Naive thymus-derived CD4-positive, alpha-beta T cell (primary cell): ENCODE measurements at regions not wholly inside any gene's neighbourhood (a gene's known extent, or its start where the extent isn't known, plus 50 kb on each side); places are given as distances from the start of the nearest gene placed in this dataset.
A peak's percentile ranks its signal among the peaks of the same experiment; 100 is the strongest.

ENCODE experiments used
- ATAC-seq: fragments of 150-1000 bp; cut with Tn5 transposase; 2 replicates; pipeline ENCODE4 v1.10.0; 2021; ENCODE audit warnings: mild to moderate bottlenecking, moderate library complexity
- CTCF ChIA-PET: fragments of 350-600 bp; sonication (Branson Sonifier 250); formaldehyde crosslinking; loops from one replicate; lab custom pipeline; 2021; ENCODE audit warnings: antibody characterized with exemption; lab: Charles Lee
- POLR2A ChIA-PET: fragments of 350-600 bp; sonication (Branson Sonifier 250); formaldehyde crosslinking; loops from one replicate; lab custom pipeline; 2021; ENCODE audit warnings: antibody characterized with exemption, inconsistent platforms; lab: Charles Lee
- DNase-seq, 9 donors: peaks; one replicate each; pipeline versions ENCODE4 v3.0.0 to v3.0.0-alpha.2; 2020 to 2022; ENCODE audit warnings: mixed read lengths in 1 of 9
- H3K27ac ChIP-seq: one replicate; pipeline ENCODE4 v1.7.0; 2013; ENCODE audit warnings: mild to moderate bottlenecking, low read depth, low read length, moderate library complexity
- H3K27me3 ChIP-seq, 2 donors: one replicate each; pipeline ENCODE4 v1.7.0; 2013; ENCODE audit warnings: low read length in 2 of 2, mild to moderate bottlenecking in 2 of 2, moderate library complexity in 2 of 2; ENCODE audit not compliant: control insufficient read depth in 2 of 2, insufficient read depth in 2 of 2
- H3K36me3 ChIP-seq, 3 experiments: 1 replicate in 2 of 3; 2 replicates in 1 of 3; pipeline ENCODE4 v1.7.0; 2013; ENCODE audit warnings: low read length in 3 of 3, mild to moderate bottlenecking in 3 of 3, moderate library complexity in 1 of 3; ENCODE audit not compliant: insufficient read depth in 3 of 3, control insufficient read depth in 2 of 3
- H3K4me1 ChIP-seq, 2 donors: one replicate each; pipeline ENCODE4 v1.7.0; 2013; ENCODE audit warnings: low read length in 2 of 2, mild to moderate bottlenecking in 2 of 2, moderate library complexity in 1 of 2; ENCODE audit not compliant: control insufficient read depth in 2 of 2, insufficient read depth in 2 of 2
- H3K4me3 ChIP-seq: 2 replicates; pipeline ENCODE4 v1.7.0; 2013; ENCODE audit warnings: mild to moderate bottlenecking, low read length
- H3K9me3 ChIP-seq, 3 experiments: 1 replicate in 2 of 3; 2 replicates in 1 of 3; pipeline ENCODE4 v1.7.0; 2013; ENCODE audit warnings: low read length in 3 of 3; ENCODE audit not compliant: control insufficient read depth in 2 of 3
- H3K27ac Mint-ChIP-seq, 9 donors: one replicate each; pipeline ENCODE4 v1.8.0; 2020 to 2022; ENCODE audit warnings: mixed read lengths in 9 of 9, mild to moderate bottlenecking in 8 of 9, moderate library complexity in 5 of 9, inconsistent platforms in 2 of 9
- H3K27me3 Mint-ChIP-seq, 5 donors: one replicate each; pipeline ENCODE4 v1.8.0; 2021 to 2022; ENCODE audit warnings: mixed read lengths in 5 of 5, mild to moderate bottlenecking in 1 of 5
- H3K36me3 Mint-ChIP-seq, 5 donors: one replicate each; pipeline ENCODE4 v1.8.0; 2020 to 2022; ENCODE audit warnings: mixed read lengths in 5 of 5, mild to moderate bottlenecking in 3 of 5, inconsistent platforms in 1 of 5
- H3K4me1 Mint-ChIP-seq, 7 donors: one replicate each; pipeline ENCODE4 v1.8.0; 2020 to 2022; ENCODE audit warnings: mixed read lengths in 7 of 7, mild to moderate bottlenecking in 3 of 7, inconsistent platforms in 1 of 7
- H3K4me3 Mint-ChIP-seq, 10 donors: one replicate each; pipeline ENCODE4 v1.8.0; 2020 to 2022; ENCODE audit warnings: mild to moderate bottlenecking in 10 of 10, mixed read lengths in 10 of 10, moderate library complexity in 6 of 10, inconsistent platforms in 2 of 10
- H3K9me3 Mint-ChIP-seq, 11 donors: one replicate each; pipeline ENCODE4 v1.8.0; 2020 to 2022; ENCODE audit warnings: mixed read lengths in 11 of 11, mild to moderate bottlenecking in 4 of 11, inconsistent platforms in 1 of 11, moderate library complexity in 1 of 11
- intact Hi-C, 2 donors: fragments of 100-400 bp; cut with micrococcal nuclease; formaldehyde crosslinking; loops; one replicate each; pipeline ENCODE4 v1.15.1; 2023

DNA sequence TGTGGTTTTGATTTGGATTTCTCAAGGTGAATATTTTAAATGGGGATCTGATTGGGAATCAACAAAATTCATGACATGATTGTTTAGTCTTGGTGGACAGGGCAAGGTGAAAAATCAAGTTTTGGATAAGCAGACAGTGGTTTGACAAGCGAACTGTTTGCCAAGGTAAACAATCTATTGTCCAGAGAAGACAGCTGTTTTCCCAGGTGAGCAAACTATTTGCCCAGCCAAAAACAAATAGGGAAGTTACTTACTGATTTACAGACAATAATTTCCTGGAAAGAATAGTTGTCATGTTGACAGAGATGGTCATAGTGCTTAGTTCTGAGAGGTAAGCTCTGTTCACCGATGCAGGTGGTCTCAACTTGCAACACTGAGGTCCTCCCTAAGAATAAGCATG lies 94.0 kb upstream of the STEAP1B start:
- CTCF ChIA-PET: no interaction called here
- H3K27me3 Mint-ChIP-seq: peaks cover 10 to 45% (median 31%) of the 10 kb centered on the region in 5 donors
- no peak overlapping the region for H3K4me3 Mint-ChIP-seq

GRCh38 chr7:22591271-22591670 lies 91.3 kb upstream of the STEAP1B start:
- peaks cover 10 to 55% (median 24%) of the 10 kb centered on the region in 5 donors for H3K27me3 Mint-ChIP-seq
- ATAC-seq (no peak), DNase-seq (no peak)
- ChIA-PET POLR2A (no interaction called here), CTCF (no interaction called here)
- H3K4me1 Mint-ChIP-seq: peaks cover 0 to 17% (median 5%) of the 10 kb centered on the region in 7 donors
- H3K9me3 ChIP-seq: no peaks in the 10 kb centered on the region
- H3K4me3 ChIP-seq: no peak overlapping the region
- intact Hi-C loops: no loop called here
- no peaks in the 10 kb centered on the region for H3K27me3 ChIP-seq
- H3K27ac Mint-ChIP-seq: no peak overlapping the region
- no peaks in the 10 kb centered on the region for H3K36me3 ChIP-seq
- H3K4me3 Mint-ChIP-seq: no peak overlapping the region
- H3K4me1 ChIP-seq: no peaks in the 10 kb centered on the region
- no peak overlapping the region for H3K27ac ChIP-seq
- peaks cover 0 to 6% (median 0%) of the 10 kb centered on the region in 5 donors for H3K36me3 Mint-ChIP-seq
- peaks cover 0 to 4% (median 0%) of the 10 kb centered on the region in 11 donors for H3K9me3 Mint-ChIP-seq

More for the DNA sequence above, 94.0 kb upstream of the STEAP1B start:
- intact Hi-C loops: no loop called here
- Mint-ChIP-seq H3K36me3 (peaks cover 0 to 6% (median 0%) of the 10 kb centered on the region in 5 donors), H3K9me3 (peaks cover 0 to 3% (median 0%) of the 10 kb centered on the region in 11 donors), H3K4me1 (peaks cover 0 to 4% (median 0%) of the 10 kb centered on the region in 7 donors), H3K27ac (no peak overlapping the region)
- no peaks in the 10 kb centered on the region for H3K9me3 ChIP-seq
- DNase-seq (no peak), ATAC-seq (no peak)
- H3K27ac ChIP-seq: no peak overlapping the region
- no peaks in the 10 kb centered on the region for H3K4me1 ChIP-seq
- POLR2A ChIA-PET: no interaction called here
- H3K27me3 ChIP-seq: no peaks in the 10 kb centered on the region
- no peaks in the 10 kb centered on the region for H3K36me3 ChIP-seq
- no peak overlapping the region for H3K4me3 ChIP-seq

DNA sequence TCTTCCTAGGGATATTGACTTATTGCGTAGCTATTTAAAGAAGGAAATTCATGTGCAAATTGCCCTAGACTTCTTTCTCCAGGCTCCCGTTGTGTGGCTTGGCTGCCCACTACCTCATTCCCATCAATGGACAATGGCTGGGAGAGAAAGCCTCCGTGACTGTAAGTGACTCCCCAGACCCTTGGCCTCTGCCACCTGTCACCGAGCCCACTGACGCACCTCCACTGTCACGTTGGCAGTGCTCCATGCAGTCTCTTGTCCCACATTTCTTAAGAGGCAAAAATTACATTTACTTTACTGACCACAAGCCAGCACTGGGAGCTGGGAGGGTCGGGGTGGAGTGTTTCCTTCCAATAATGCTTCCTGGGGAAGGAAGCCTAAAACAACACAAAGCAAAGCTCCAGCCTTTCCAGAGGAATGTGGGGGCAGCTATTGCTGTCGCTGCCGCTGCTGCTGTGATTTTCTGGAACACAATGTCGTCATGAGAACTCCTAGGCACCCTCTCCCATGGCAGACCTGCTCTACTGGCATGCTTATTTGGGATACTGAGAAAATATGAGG lies 89.7 kb upstream of the STEAP1B start:
- Mint-ChIP-seq H3K27me3 (peaks cover 5 to 56% (median 16%) of the 10 kb centered on the region in 5 donors), H3K36me3 (peaks cover 0 to 6% (median 0%) of the 10 kb centered on the region in 5 donors), H3K4me3 (no peak overlapping the region), H3K4me1 (peaks cover 0 to 17% (median 5%) of the 10 kb centered on the region in 7 donors), H3K27ac (no peak overlapping the region), H3K9me3 (peaks cover 0 to 4% (median 0%) of the 10 kb centered on the region in 11 donors)
- no peak for ATAC-seq
- H3K27ac ChIP-seq: no peak overlapping the region
- intact Hi-C loops: no loop called here
- H3K9me3 ChIP-seq: no peaks in the 10 kb centered on the region
- H3K36me3 ChIP-seq: no peaks in the 10 kb centered on the region
- ChIA-PET POLR2A (no interaction called here), CTCF (no interaction called here)
- no peak overlapping the region for H3K4me3 ChIP-seq
- no peaks in the 10 kb centered on the region for H3K27me3 ChIP-seq
- H3K4me1 ChIP-seq: no peaks in the 10 kb centered on the region
- no peak for DNase-seq

DNA sequence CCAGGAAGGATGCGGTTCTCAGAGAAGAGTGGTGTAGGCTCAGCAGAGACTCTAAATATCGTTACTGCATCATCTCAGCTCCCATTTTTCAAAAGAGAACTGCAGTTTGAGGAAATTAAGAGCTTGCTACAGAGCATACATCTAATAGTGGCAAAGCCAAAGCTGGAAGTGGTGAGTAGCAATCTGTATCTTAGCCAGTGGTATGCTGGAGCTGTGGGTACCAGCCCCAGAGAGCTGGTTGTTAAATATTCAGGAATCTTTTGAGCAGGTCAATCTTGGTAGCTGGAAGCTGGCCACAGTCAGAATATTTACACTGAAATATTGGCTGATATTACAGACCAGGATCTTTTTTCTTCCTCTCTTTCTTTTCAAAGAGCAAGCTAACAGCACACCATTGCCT lies 88.4 kb upstream of the STEAP1B start:
- Mint-ChIP-seq H3K27ac (peak overlapping the region in 1 of 9 donors; percentile 66), H3K36me3 (peaks cover 0 to 6% (median 0%) of the 10 kb centered on the region in 5 donors), H3K4me1 (peaks cover 0 to 17% (median 5%) of the 10 kb centered on the region in 7 donors), H3K27me3 (peaks cover 5 to 61% (median 16%) of the 10 kb centered on the region in 5 donors), H3K9me3 (peaks cover 0 to 4% (median 0%) of the 10 kb centered on the region in 11 donors), H3K4me3 (no peak overlapping the region)
- Histone ChIP-seq H3K4me1 (no peaks in the 10 kb centered on the region), H3K9me3 (no peaks in the 10 kb centered on the region), H3K36me3 (no peaks in the 10 kb centered on the region), H3K4me3 (no peak overlapping the region), H3K27me3 (no peaks in the 10 kb centered on the region), H3K27ac (no peak overlapping the region)
- intact Hi-C loops: no loop called here
- POLR2A ChIA-PET: no interaction called here
- CTCF ChIA-PET: no interaction called here
- DNase-seq: no peak
- ATAC-seq: no peak

DNA sequence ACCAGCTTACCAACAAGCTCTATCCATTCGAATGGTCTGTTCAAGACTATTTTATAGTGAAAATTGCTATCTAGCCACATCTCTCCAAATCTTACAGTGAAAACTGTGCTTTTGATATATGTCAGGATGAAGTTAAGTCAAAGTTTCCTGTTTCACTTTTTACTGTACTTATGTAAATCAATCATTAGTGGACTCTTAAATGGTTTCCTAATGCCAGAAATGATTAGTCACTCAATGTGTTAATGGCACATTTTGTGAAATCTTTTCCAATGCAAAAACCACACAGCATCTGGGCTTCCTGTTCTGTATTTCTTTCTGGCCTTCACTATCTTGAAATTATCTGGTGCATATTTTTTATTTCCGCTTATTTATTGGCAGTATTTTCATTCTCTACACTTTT lies 87.3 kb upstream of the STEAP1B start:
- no peak overlapping the region for H3K4me3 ChIP-seq
- no peak overlapping the region for H3K27ac ChIP-seq
- CTCF ChIA-PET: no interaction called here
- ATAC-seq (peak; percentile 56), DNase-seq (no peak)
- POLR2A ChIA-PET: no interaction called here
- peaks cover 0 to 4% (median 0%) of the 10 kb centered on the region in 5 donors for H3K36me3 Mint-ChIP-seq
- H3K27ac Mint-ChIP-seq: no peak overlapping the region
- intact Hi-C loops: no loop called here
- peaks cover 0 to 2% (median 0%) of the 10 kb centered on the region in 11 donors for H3K9me3 Mint-ChIP-seq
- H3K4me1 Mint-ChIP-seq: peaks cover 0 to 17% (median 5%) of the 10 kb centered on the region in 7 donors
- peaks cover 2 to 65% (median 9%) of the 10 kb centered on the region in 5 donors for H3K27me3 Mint-ChIP-seq
- no peaks in the 10 kb centered on the region for H3K36me3 ChIP-seq
- no peaks in the 10 kb centered on the region for H3K4me1 ChIP-seq
- no peak overlapping the region for H3K4me3 Mint-ChIP-seq
- H3K27me3 ChIP-seq: no peaks in the 10 kb centered on the region
- H3K9me3 ChIP-seq: no peaks in the 10 kb centered on the region

DNA sequence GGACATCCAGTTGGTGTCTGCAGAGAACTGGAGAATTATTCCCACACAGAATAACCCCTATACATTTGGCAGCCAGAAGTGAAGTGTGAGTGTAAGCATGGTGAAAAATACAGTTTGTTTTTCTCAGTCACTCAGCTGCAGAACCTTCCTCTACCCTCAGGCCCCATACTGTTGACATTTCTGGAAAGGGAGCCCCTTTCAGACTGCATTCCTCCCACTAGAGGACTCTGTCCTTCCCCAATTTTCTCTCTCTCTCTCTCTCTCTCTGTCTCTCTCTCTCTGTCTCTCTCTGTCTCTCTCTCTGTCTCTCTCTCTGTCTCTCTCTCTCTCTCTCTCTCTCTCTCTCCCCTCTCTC lies 86.8 kb upstream of the STEAP1B start:
- H3K27me3 ChIP-seq: no peaks in the 10 kb centered on the region
- H3K36me3 ChIP-seq: no peaks in the 10 kb centered on the region
- Mint-ChIP-seq H3K36me3 (peaks cover 0 to 3% (median 0%) of the 10 kb centered on the region in 5 donors), H3K4me3 (no peak overlapping the region), H3K4me1 (peaks cover 0 to 16% (median 5%) of the 10 kb centered on the region in 7 donors), H3K27me3 (peaks cover 0 to 65% (median 7%) of the 10 kb centered on the region in 5 donors), H3K27ac (no peak overlapping the region), H3K9me3 (peaks cover 0 to 2% (median 0%) of the 10 kb centered on the region in 11 donors)
- H3K27ac ChIP-seq: no peak overlapping the region
- H3K4me3 ChIP-seq: no peak overlapping the region
- no peak for DNase-seq
- no peaks in the 10 kb centered on the region for H3K9me3 ChIP-seq
- CTCF ChIA-PET: no interaction called here
- intact Hi-C loops: no loop called here
- H3K4me1 ChIP-seq: no peaks in the 10 kb centered on the region
- POLR2A ChIA-PET: no interaction called here
- ATAC-seq: no peak
